ENCODE measurements at regions not wholly inside any gene's neighbourhood (a gene's known extent, or its start where the extent isn't known, plus 50 kb on each side); places are given as distances from the start of the nearest gene placed in this dataset.

- ATAC-seq (no peak), DNase-seq (ENCODE audit: low read depth, low spot score) (no peak)
- Histone ChIP-seq H3K4me2 (ENCODE audit: low read length) (no peak overlapping the region), H3K9ac (ENCODE audit: low read length) (no peak overlapping the region), H2AFZ (ENCODE audit: low read depth, low read length, poor library complexity, severe bottlenecking) (no peak overlapping the region), H3K79me2 (ENCODE audit: insufficient read depth, low read length) (no peaks in the 10 kb centered on the region), H3K9me2 (ENCODE audit: insufficient read depth) (no peaks in the 10 kb centered on the region), H3K4me3 (replicated peaks in 1 of 2; ENCODE audit: low read depth in 1 of 2, low read length in 2 of 2) (no peak overlapping the region), H3K4me1 (ENCODE audit: control insufficient read depth in 1 of 2, insufficient read depth in 2 of 2, low read length in 2 of 2) (no peaks in the 10 kb centered on the region), H4K20me1 (ENCODE audit: insufficient read depth) (no peaks in the 10 kb centered on the region), H3K9me3 (ENCODE audit: control insufficient read depth in 1 of 2, insufficient read depth in 1 of 2, low read depth in 1 of 2, low read length in 2 of 2) (no peaks in the 10 kb centered on the region), H3K36me3 (ENCODE audit: control insufficient read depth in 1 of 2, insufficient read depth in 2 of 2, low read length in 2 of 2) (no peaks in the 10 kb centered on the region), H3K27ac (ENCODE audit: low read depth, low read length) (no peak overlapping the region), H3K27me3 (ENCODE audit: insufficient read depth, low read length) (no peaks in the 10 kb centered on the region)
- BruUV-seq (replicated peaks): no TSS peak
- intact Hi-C loops (cut with micrococcal nuclease): no loop called here
- TF ChIP-seq ATF3 (IDR thresholded peaks at IDR 0.05): no peak
- no peak for TF ChIP-seq ELF1 (IDR thresholded peaks at IDR 0.05; ENCODE audit: borderline replicate concordance, low read depth)
- TF ChIP-seq EZH2 (IDR thresholded peaks at IDR 0.05): no peak
- TF ChIP-seq JUND (IDR thresholded peaks at IDR 0.05): no peak
- TF ChIP-seq YY1 (IDR thresholded peaks at IDR 0.05; ENCODE audit: extremely low read depth, insufficient replicate concordance, low read depth, low read length): no peak
- no peak for TF ChIP-seq CBX3 (IDR thresholded peaks at IDR 0.05; ENCODE audit: low read depth)
- no peak for TF ChIP-seq REST (IDR thresholded peaks at IDR 0.05; ENCODE audit: low read depth)
- TF ChIP-seq ZNF274 (IDR thresholded peaks at IDR 0.05; ENCODE audit: low read depth, low read length): no peak
- TF ChIP-seq EZH2phosphoT487 (IDR thresholded peaks at IDR 0.05; ENCODE audit: borderline replicate concordance): no peak
- no peak for TF ChIP-seq RAD21 (IDR thresholded peaks at IDR 0.05; ENCODE audit: low read depth)
- TF ChIP-seq, protein P1, sequence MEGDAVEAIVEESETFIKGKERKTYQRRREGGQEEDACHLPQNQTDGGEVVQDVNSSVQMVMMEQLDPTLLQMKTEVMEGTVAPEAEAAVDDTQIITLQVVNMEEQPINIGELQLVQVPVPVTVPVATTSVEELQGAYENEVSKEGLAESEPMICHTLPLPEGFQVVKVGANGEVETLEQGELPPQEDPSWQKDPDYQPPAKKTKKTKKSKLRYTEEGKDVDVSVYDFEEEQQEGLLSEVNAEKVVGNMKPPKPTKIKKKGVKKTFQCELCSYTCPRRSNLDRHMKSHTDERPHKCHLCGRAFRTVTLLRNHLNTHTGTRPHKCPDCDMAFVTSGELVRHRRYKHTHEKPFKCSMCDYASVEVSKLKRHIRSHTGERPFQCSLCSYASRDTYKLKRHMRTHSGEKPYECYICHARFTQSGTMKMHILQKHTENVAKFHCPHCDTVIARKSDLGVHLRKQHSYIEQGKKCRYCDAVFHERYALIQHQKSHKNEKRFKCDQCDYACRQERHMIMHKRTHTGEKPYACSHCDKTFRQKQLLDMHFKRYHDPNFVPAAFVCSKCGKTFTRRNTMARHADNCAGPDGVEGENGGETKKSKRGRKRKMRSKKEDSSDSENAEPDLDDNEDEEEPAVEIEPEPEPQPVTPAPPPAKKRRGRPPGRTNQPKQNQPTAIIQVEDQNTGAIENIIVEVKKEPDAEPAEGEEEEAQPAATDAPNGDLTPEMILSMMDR (IDR thresholded peaks at IDR 0.05 in 2 of 3, conservative IDR thresholded peaks at IDR 0.05 in 1 of 3; ENCODE audit: borderline replicate concordance in 1 of 3, insufficient read depth in 1 of 3, low read depth in 2 of 3, low read length in 2 of 3): no peak
- RAD21 ChIA-PET (ENCODE audit: low non-redundant PET in 1 of 2, low total read pairs in 2 of 2, uncharacterized antibody in 2 of 2, unreplicated experiment in 2 of 2): no interaction called here
- CTCF ChIA-PET: no interaction called here
- POLR2A ChIA-PET: no interaction called here
Measured at GRCh38 chr3:157693762-157694161, 190.5 kb upstream of the VEPH1 start.
